GM19397 (cell line): ENCODE measurements at regions not wholly inside any gene's neighbourhood (a gene's known extent, or its start where the extent isn't known, plus 50 kb on each side); places are given as distances from the start of the nearest gene placed in this dataset.

Experiments
- ATAC-seq: cut with Tn5 transposase; IDR thresholded peaks from one replicate; pipeline ENCODE4 v1.9.1; 2021; ENCODE audit warnings: mild to moderate bottlenecking, moderate library complexity; ENCODE audit not compliant: unreplicated experiment

- no peak for ATAC-seq
Observed at GRCh38 chr6:142500250-142500786, 198.5 kb downstream of the ADGRG6 start.

- ATAC-seq, result no peak
Observed at GRCh38 chr6:142501795-142502194, 200.0 kb downstream of the ADGRG6 start.

GRCh38 chr6:142507065-142507464 is 205.3 kb downstream of the ADGRG6 start:
- ATAC-seq, result no peak

- no peak for ATAC-seq
Observed at GRCh38 chr6:142510211-142510610, 208.4 kb downstream of the ADGRG6 start.

GRCh38 chr6:142518126-142518525 is 216.3 kb downstream of the ADGRG6 start:
- no peak for ATAC-seq

GRCh38 chr6:142518761-142519160 is 217.0 kb downstream of the ADGRG6 start:
- no peak for ATAC-seq

- ATAC-seq, result no peak
Observed at GRCh38 chr6:142521791-142522190, 220.0 kb downstream of the ADGRG6 start.

DNA sequence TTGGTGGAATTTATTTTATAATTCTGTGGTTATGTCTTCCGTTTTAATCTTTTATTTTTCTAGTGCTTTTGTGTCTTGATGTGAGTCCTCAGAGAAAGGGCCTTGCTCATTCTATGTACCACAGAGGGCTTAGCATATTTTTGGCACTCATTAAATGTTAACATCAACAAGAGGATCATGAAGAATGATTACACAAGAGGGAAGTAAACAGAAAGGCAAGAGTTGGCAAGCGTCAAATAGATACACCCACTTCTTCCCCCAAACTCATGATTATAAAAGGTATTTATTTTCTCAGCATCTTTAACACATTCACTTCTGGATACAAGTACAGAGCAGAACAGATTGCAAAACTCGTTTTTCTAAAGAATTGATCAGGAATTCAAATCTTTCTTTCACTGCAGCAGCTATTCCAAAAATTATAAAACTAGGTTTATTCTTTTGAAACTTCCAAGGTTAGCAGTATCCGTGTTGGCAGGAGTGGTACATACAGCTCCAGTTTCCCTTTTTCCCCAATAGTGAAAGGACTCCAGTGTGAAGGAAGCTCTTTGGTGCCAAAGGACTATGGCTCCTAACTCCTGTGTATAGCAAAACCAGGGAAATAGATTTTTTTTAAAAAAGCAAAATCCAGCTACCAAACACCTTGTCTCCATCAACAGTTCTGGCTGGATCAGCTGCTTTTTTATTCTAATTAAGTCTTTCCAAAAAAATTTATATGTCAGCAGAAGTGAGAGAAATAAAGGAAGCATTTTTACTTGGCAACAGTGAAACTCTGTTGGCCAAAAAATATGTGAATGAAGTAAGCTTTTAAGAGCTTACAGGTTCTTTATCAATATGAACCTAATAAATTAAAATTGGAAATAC is 221.9 kb downstream of the ADGRG6 start:
- ATAC-seq, result no peak

GRCh38 chr6:142530566-142530965 is 228.8 kb downstream of the ADGRG6 start:
- no peak for ATAC-seq

GRCh38 chr6:142531727-142532126 is 229.9 kb downstream of the ADGRG6 start:
- ATAC-seq, result no peak

- no peak for ATAC-seq
Observed at GRCh38 chr6:142534076-142534475, 232.3 kb downstream of the ADGRG6 start.

DNA sequence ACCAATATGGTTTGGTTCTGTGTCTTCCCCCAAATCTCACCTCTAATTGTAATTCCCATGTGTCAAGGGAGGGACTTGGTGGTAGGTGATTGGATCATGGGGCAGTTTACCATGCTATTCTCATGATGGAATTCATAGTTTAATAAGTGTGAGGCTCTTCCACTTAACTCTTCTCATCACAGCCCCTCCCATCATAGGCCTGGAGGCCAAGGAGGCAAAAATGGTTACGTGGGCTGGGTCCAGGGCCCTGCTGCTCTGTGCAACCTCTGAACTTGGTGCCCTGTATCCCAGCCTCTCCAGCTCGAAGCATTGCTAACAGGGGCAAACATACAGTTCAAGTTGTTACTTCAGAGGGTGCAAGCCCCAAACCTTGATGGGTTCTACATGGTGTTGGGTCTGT is 232.7 kb downstream of the ADGRG6 start:
- ATAC-seq, result no peak

GRCh38 chr6:142537612-142538478 is 236.0 kb downstream of the ADGRG6 start:
- no peak for ATAC-seq

DNA sequence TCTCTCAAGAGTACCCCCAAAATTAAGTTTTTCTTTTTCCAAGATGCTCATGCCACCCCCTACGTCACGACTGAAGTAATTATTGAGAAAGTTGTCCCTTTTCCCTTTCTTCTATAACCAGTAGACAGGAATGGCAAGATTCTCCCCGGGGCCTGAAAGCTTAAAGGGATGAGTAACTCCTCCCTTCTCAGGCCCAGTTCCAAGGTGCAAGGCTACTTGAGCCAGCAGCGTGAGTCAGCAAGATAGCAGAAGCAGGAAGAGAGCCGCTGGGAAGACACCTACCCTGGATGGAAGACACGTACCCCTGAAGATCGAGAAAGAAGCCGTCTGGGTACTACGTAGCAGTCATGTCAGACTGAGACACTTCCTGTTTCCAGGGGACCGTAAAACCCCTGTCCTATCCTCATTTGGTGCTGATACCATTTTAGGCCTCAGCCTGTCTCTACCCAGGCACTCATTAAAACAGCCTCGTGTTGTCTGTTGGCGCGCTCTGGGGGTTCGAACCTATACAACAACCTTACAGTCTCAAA is 241.0 kb downstream of the ADGRG6 start:
- ATAC-seq, result no peak

- ATAC-seq, result no peak
Observed at GRCh38 chr6:142543606-142544005, 241.8 kb downstream of the ADGRG6 start.

DNA sequence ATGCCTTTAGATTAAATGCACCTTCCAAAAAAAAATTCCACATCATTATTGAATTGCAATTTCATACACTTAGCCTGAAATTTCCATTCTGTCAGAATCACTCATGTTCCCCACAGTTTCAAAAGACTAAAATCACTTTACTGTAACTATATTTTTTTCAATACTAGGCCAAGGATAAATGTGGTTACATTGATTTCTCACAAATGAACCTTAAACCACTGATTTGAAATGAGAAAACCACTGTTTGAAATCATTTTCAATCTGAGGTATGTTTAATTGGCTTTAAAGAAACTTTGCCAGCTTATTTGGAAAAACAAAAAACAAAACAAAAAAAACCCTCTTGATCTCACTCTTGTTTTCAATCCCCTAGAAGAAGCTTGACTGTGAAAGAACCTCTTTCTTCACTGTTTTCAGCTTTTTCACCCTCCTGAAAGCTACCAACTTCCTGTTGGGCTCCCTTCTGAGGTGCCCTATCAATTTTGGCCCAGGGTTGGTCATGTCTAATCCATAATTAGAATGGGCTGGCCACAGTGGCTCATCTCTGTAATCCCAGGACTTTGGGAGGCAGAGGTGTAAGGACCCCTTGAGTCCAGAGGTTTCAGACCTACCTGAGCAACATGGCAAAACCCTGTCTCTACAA is 242.5 kb downstream of the ADGRG6 start:
- ATAC-seq, result no peak

DNA sequence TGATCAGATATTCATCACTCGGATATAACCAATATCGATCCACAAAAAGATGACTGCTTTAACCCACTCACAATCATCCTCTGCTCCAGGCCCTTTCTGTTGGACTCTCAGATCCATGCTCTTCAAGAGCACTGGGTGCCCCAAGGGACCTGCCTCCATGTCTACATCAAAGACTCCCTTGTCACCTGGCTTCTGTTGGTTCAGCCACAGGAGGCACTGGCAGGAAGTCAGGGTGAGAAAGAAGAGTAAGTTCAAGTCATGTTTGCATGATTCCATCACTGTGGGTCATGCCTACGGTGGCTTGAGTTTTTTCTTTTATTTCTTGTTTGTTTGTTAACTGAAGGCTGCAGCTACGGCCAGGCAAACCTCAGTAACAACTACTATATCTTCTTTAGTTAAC is 243.3 kb downstream of the ADGRG6 start:
- ATAC-seq, result no peak

GRCh38 chr6:142548566-142548965 is 246.8 kb downstream of the ADGRG6 start:
- ATAC-seq, result no peak

- no peak for ATAC-seq
Observed at GRCh38 chr6:142550310-142551063, 248.7 kb downstream of the ADGRG6 start.

GRCh38 chr6:142551274-142551811 is 249.5 kb downstream of the ADGRG6 start:
- no peak for ATAC-seq
